ENCODE measurements at regions not wholly inside any gene's neighbourhood (a gene's known extent, or its start where the extent isn't known, plus 50 kb on each side); places are given as distances from the start of the nearest gene placed in this dataset.
"Not testable (repeated sequence)": the region's sequence is repeated elsewhere in the genome, so short reads cannot be mapped to it uniquely, and the experiment has no call there.

DNA sequence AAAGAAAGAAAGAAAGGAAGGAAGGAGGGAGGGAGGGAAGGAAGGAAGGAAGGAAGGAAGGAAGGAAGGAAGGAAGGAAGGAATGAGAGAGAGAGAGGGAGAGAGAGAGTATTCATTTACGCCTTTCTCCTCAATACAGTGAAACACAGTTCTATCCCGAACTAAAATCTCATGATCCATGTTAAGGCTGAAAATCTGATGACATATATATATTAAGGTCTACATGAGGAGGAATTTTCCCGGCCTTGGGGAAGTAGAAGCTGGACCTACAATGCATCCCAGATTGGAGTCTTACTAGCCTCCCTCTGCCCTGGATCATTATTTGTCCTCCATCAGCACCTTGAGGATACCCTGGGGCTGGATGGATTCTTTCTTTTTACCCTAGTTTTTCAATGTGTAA, 95.1 kb upstream of the DAPK1 start:
- no peak for DNase-seq

DNA sequence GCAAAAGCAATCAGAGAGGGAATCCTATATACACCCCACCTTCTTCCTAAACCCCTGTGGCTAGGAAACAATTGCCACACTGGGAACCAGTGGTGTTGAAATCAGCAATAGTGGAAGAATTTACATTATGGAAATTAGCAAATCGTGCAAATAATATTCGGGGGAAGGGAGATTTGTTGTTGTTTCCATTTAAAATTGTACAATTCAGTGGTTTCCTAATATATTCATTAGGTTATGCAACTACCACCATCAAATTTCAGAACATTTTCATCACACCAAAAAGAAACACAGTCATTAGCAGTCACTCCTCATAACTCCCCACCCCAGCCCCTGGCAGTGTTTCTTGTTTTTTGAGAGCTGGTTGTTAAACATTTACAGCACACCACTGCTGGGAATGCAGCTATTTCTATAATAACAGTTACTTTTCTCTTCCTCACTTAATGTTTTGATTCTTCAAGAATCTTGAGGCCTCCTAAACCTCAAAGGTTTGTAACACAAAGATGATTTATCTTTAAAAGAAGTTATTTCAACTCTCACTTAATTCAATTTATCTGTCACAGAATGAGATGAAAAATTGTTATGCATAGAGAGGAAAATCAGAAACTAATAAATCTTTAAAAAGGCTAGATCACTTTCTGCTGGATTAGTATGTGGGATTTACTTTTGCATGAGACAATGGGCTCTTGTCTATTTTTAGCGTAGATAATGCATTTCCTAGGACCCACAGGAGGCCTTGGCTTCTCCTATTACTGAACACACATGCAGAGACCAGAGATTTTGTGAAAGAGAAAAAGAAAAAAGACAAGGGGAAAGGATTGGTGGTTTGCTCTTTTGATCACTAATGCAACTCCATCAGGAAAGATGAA, 91.8 kb upstream of the DAPK1 start:
- DNase-seq: no peak

DNA sequence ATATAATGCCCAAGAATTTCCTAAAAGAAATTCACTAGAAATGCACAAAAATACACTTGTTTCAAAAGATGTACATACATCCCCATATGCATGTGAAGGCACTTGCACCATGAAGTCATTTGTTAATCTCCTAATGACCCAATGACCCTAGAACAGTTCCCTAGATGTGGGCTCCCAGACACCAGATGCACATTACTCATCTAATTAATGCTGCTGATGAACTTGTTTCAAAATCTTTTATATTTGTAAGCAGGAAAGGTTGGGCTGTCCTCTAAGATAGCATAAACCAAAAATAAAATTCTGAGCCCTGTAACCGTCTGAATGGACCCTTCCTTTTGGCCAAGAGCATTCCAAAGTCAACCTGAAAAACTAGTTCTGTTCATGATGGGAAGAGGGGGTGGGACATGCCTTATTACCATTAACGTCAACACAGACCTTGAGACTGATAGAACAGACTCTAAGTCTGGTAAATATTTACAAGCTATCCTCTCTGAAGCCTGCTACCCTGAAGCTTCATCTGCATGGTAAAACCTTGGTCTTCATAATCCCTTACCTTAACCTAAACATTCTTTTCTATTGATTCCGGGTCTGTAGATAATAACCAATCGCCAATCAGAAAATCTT, 91.0 kb upstream of the DAPK1 start:
- no peak for DNase-seq

DNA sequence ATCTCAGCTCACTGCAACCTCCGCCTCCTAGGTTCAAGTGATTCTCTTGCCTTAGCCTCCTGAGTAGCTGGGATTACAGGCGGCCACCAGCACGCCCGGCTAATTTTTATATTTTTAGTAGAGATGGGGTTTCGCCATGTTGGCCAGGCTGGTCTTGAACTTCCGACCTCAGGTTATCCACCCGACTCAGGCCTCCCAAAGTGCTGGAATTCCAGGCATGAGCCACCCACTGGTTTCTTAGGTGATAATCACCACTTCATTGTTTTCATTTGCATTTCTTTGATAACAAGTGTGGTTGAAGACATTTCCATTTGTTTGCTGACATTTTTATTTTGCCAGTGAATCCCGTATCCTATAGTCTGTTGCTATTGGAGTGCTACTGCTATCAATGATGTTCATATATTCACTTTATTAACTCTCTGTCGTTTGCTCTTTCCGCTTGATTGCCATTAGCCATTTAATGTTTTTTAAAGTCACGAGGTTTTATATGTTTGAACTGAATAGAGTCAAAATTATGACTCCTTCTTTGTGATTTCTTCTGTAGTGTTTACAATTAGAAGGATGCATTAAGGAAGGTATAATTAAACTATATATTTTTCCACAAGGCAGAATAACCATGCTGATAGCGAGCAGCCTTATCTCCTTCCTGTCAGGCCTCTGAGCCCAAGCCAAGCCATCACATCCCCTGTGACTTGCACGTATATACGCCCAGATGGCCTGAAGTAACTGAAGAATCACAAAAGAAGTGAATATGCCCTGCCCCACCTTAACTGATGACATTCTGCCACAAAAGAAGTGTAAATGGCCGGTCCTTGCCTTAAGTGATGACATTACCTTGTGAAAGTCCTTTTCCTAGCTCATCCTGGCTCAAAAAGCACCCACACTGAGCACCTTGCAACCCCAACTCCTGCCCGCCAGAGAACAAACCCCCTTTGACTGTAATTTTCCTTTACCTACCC, 87.3 kb upstream of the DAPK1 start:
- not testable (repeated sequence) for DNase-seq

GRCh38 chr9:87420884-87421283, 76.8 kb upstream of the DAPK1 start:
- no peak for DNase-seq

DNA sequence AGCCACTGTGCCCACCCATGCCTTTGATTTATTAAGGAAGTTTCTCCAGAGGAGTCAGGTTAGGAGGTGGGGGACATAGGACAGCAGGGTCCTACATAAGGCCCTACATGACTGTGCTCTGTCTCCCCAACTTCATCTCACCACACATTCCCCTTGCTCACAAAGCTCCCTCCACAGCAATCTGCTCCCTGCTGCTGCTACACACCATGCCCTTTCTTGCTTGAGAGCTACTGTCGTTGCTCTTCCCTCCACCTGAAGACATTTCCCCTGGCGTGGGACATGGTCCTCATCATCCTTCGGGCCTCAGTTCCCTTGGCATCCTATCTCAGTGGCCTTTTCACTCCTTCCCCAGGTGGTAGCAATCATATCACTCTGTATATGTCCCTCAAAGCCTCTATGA, 75.9 kb upstream of the DAPK1 start:
- no peak for DNase-seq

DNA sequence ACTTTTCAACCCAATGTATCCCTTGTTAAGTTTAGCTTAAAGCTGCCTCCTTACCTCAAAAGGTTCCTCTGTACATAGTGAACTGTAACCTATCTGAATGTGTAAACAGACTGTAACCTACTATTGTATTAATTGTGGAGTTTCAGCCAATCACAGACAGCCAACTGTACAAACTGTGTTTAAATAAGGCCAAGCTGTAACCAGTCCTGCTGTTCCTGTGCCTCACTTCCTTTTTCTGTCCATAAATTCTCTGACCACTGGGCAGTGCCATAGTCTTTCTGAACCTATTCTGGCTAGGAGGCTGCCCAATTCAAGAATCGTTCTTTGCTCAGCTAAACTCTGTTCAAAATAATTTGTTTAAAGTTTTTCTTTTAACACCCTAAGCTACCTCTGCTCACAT, 74.7 kb upstream of the DAPK1 start:
- DNase-seq: no peak

DNA sequence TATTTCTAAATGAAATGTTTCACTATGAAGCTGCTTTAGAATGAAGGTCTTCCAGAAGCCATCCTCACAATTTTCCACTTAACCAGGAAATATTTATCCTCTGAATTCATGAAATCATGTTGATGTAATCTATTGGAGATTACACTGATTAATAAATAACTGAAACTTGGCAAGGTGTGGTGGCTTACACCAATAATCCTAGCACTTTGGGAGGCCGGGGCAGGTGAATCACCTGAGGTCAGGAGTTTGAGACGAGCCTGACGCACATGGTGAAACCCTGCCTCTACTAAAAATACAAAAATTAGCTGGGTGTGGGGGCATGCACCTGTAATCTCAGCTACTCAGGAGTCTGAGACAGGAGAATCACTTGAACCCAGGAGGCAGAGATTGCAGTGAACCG, 73.8 kb upstream of the DAPK1 start:
- not testable (repeated sequence) for DNase-seq

DNA sequence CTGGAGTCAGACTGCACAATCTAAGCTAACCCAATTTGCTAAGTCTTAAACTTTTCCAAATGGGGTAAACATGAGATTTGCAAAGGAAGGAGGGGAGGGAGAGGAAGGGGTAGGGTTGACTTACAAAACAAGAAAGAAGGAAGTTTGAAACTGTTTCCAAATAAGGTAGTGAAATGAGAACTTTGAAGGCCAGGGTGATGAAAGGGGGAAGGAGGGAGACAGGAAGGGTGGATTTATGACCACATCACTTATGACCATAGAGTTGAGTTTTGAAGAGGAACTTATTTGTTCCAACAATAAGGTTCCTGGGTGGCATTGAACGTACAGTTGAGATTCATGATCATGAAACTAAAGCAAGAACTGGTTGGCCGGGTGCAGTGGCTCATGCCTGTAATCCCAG, 72.5 kb upstream of the DAPK1 start:
- no peak for DNase-seq

GRCh38 chr9:87427851-87428506, 69.7 kb upstream of the DAPK1 start:
- no peak for DNase-seq

GRCh38 chr9:87428659-87429058, 69.0 kb upstream of the DAPK1 start:
- no peak for DNase-seq

- no peak for DNase-seq
Observed at GRCh38 chr9:87431837-87432236, 65.8 kb upstream of the DAPK1 start.

DNA sequence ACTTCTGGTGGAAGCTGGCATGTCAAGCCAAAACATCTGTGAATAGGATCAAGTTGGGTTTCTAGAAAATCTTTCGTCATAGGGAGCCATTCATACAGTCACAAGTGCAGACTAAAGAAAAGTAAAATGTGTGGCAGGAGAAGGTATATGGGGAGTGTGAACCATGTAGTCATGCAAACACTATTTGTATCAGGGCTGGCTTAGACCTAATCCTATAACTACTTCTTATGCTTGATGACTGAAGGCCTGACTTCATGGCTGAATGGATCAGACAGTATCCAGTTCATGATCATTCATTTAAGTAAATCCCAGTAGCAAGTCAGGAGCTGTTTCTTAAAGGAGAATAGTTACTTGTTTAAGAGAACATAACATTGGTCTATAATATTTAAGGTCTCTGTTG, 63.8 kb upstream of the DAPK1 start:
- no peak for DNase-seq

DNA sequence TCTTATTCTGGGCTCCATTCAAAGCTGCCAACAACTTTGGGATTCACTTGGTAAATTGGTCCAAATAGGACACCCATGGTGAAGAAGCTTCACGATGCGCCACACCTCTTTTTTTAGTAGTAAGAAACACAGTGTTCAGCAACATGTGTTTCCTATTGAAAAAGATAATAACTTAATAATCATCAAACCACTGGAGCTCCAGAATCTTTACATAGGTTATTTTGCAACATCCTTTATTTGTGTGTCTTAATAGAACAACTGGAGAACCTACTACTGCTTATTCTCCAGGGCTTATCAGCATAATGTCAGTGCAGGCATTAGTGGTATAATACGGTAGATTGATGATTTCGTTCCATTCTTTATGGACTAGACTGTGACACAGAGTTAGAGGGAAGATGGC, 63.3 kb upstream of the DAPK1 start:
- no peak for DNase-seq

DNA sequence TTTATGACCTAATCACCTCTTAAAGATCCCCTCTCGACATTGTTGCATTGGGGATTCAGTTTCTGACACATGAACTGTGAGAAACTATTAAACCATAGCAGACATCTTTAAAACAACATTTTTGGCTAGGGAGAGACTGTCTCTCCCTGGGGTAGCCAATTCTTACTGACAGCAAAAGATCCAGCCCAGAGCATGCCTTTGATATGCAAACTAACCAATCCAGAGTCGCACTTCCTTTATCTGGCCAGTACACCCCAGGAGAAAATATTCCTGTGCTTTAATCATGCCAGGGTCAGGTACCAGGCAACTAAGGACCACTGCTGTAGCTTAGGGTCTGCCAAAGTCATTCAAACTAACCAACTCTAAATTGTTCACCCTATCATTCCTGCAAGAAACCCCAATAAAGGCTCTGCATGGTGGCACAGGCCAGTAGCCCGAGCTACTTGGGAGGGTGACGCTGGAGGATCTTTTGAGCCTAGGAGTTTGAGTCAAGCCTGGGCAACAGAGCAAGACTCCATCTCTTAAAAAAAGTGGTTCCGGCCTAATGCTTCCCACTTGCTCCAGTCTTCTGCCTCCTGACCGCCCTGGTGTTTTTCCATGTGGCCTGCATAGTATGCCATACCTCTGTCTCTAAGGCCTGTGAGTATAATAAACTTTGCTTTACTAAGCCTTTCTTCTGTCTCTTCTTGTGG, 62.3 kb upstream of the DAPK1 start:
- DNase-seq: no peak

- no peak for DNase-seq
Observed at GRCh38 chr9:87436716-87437115, 61.0 kb upstream of the DAPK1 start.

GRCh38 chr9:87437966-87438365, 59.7 kb upstream of the DAPK1 start:
- DNase-seq: no peak

GRCh38 chr9:87441251-87441650, 56.4 kb upstream of the DAPK1 start:
- no peak for DNase-seq

DNA sequence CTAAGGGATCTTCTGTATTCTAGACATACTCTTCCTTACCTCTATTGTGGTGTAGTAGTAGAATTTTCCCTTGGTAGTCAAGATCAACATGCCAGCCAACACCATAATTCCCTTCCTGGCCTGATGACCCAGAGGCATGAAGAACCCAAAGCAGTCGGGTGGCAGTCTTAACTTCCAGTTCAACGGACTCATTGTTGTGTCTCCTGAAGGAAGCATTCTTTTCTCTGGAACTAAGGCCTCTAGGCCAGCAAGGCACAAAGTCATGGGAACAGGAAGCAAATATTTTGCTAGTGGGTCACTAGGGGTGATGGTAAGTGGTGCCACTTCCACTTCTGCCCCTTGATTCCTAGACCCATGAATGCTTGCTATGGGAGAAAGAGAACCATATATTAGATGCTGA, 55.2 kb upstream of the DAPK1 start:
- DNase-seq: no peak

DNA sequence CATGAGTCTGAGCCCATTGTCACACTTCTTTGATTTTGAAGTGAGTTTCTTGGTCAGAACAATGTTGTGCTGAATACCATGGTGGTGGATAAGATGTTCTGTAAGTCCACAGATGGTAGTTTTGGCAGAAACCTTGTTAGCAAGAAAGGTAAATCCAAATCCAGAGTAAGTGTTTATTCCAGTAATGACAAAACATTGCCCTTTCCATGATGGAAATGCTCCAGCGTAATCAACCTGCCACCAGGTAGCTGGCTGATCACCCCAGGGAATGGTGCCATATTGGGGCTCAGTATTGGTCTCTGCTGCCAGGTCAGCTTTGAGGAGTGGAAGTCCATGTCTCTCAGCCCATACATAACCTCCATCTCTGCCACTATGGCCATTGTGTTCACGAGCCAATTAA, 54.7 kb upstream of the DAPK1 start:
- no peak for DNase-seq

DNA sequence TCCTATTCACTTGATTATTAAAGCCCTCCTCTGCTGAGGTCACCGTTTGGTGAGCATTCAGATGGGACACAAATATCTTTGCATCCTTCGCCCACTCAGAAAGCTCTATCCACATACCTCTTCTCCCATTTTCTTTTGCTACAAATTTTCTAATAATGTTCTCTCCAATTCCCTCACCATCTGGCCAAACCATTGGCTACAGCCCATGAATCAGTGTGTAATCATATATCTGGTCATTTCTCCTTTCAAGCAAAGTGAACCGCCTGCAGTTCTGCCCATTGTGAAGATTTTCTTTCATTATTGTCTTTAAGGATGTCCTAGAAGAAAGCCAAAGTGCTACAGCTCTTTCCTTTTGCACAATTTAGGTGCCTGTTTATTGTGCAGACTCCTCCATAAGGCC, 54.2 kb upstream of the DAPK1 start:
- DNase-seq: no peak
